ENCODE measurements at regions not wholly inside any gene's neighbourhood (a gene's known extent, or its start where the extent isn't known, plus 50 kb on each side); places are given as distances from the start of the nearest gene placed in this dataset.
"Not testable (repeated sequence)": the region's sequence is repeated elsewhere in the genome, so short reads cannot be mapped to it uniquely, and the experiment has no call there.

DNA sequence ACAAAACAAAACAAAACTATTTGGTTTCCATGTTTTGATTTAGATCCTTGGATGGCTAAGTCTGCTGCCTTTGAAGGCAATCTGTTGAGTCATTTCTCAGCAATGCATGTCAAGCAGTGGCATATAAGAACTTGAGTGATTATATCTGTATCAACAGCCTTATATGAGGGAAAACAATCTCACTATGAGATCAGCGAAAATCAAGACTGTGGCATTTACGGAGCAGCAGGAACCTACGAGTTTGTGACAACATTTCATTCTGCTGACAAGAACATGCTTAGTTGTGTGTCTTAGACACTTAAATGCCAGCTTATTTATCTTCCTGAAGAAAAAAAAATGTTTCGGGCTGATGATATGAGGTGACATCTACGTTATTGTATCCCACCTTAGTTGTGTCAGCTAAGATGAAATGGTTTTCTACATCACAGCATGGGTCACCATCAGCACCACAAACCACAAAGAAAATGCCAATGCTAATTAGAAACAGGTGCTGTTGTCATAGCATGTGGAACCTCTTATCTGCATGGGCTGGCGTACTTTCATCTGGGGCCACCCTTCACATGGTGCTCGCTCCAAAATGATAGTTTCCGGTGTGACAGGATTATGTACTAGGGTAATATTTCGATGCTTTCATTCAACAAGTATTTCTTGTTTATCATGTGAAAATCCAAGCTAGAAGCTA lies 1085.5 kb downstream of the SORCS1 start:
- DNase-seq (ENCODE audit: low read depth in 2 of 2): no peak

DNA sequence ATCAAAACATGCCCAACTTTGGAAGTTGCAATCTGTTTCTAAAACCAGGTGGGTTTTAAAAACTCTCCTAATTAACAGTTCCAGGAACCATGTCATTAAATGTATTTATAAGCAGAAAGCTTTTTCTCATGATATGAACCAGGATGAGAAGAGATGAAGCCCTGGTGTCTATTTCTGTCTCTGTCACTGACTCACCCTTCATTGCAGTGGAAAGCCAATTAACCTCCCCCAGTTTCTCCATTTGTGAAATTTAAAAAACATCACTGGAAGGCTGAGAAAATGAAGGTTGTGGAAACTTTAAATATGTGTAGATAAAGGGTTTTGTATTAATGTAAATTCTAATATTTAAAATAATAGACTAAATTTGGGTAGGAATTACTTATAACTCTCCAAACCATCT lies 1088.0 kb downstream of the SORCS1 start:
- no peak for DNase-seq (ENCODE audit: low read depth in 2 of 2)

DNA sequence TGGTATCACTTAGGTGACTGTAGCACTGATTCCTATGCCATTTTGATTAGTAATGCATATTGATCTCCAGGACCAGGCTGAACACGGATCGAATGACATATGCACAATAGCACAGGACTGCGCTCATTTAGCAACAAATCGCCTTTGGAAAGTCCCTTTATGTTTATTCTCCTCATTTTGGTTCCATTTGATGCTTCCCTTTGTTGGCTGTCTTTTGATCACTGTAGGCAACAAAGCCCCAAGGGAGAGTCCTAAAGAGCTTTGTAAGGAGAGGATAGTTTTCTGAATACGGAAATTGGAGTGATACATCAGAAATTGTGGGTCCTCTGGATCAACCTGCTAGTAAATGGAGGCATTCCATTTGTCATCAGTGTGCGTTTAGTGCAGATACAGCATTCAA lies 1111.4 kb downstream of the SORCS1 start:
- no peak for DNase-seq (ENCODE audit: low read depth in 2 of 2)

DNA sequence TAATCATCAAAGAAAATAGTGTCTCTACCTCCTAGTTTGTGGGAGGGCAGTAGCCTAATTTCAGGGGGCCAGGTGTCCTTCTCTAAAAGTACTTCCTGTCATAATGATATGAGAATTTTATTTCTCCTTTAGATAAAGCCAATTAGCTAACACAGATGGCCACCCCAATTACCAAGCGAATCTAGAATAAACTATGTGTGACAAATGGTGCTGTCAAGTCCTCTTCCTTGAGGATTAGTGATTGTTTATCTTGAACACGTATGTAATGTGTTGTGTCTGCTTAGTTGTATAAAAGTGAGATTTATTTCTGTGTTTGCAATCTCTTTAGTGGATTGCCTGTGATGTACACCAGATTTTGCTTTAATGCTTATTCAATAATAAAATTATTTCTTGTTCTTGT lies 1120.0 kb downstream of the SORCS1 start:
- no peak for DNase-seq (ENCODE audit: low read depth in 2 of 2)

DNA sequence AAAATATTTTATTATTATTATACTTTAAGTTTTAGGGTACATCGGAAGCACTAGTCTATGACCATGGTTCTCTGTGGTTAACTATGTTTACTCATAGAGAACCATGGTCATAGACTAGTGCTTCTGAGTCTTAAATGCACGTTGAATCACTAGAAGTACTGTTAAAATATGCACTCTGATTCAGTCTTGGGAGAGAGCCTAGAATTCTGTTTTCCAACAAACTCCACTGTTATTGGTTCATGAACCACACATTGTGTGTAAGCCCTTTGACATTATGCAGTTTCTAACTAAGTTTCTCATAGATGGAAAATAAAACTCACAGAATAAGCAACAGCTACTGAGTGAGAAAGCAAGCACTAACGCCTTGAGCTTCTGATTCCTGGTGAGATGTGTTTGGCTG lies 1120.6 kb downstream of the SORCS1 start:
- DNase-seq (ENCODE audit: low read depth in 2 of 2): no peak

DNA sequence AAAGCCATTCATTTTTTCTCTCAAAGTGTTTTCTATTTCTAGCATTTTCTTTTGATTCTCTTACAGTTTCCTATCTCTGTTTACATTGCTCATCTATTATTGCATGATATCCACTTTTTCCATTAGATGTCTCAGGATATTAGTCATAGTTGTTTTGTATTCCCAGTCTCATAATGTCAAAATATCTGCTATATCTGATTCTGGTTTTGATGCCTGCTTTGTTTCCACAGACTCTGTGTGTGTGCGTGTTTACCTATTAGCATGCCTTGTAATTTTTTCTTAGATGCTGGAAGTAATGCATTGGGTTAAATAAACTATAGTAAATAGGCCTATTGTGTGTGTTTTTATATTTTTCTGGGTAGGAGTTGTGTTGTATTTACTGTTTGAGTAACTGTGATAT lies 1126.3 kb downstream of the SORCS1 start:
- DNase-seq (ENCODE audit: low read depth in 2 of 2): no peak

DNA sequence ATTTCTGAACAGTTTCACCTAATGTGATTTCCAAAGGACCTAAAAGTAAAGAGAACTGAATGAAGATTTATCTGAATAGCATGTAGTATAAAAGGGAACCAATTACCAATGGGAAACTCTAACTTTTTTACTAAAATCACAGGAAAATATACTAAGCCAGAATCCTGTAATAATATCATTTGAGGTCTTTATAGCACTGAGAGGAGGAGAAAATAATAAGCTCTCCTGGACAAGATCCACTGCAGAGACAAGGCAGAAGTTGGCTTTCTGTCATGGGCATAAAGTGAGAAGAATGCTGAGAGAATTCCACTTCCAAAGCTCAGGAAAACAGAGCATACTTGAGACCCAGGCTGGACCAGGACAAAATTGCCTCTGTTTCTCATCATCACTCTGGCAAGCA lies 1131.4 kb downstream of the SORCS1 start:
- no peak for DNase-seq (ENCODE audit: low read depth in 2 of 2)

DNA sequence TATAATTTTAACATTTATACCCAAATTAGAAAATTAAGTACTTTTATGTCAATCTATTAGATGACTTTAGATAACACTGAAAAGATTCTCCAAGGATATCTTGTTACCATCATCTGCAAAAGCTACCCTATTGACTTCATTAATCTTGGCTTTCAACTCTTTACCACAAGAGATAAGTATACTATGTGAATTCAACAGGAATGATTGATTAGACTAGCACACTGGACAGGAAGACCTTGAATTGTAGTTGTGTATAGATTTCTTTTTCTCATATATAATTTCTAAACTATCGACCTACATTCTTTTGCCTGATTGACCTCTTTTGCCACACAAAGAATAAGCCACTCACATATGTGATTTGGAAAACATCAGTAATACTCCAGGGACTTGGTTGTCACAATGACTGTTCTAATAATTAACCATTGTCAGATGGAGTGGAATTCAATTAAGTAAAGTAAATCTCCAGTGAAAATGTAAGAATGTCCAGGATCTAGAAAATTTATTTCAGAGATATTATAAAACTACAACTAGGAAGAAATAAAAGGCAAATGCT lies 1132.0 kb downstream of the SORCS1 start:
- no peak for DNase-seq (ENCODE audit: low read depth in 2 of 2)

DNA sequence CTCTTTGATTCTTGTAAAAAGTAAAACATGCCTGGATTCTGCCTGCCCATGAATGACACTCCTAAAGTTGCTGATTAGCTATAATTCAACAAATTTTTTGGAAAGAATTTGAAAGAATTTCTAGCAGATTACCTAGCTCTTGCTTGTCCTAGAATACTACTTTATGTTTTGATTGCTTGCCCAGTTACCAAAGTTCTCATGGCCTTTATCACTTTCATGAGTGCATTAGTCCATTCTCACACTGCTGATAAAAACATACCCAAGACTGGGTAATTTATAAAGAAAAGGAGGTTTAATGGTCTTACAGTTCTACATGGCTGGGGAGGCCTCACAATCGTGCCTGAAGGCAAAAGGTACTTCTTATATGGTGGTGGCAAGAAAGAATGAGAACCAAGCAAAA lies 1137.3 kb downstream of the SORCS1 start:
- DNase-seq (ENCODE audit: low read depth in 2 of 2): no peak

DNA sequence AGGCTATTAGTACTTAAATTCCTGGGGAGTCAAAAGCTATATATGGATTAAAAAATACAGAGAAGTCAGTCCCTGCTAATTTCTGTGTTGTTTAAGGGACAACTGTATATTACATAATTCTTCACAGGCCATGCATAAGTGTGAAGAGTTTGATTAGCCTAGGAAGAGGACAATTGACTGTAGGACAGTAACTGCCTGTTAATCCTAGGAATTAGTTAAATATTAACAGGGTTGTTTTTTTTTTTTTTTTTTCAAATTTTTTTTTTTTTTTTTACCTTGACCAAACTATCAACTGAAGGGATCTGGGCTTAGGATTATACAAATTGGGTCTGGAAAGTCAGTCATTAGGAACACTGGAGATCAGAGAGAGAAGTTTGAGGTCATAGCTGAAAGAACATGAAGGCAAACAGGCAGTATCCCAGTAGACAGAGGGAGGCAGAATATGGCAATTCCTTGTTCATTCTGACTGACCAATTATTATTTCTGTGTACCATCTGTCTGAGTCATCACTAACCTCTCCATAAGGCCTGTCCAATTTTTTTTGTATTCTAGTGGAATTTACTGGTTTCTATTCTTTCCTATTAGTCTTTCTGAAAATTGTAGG lies 1139.2 kb downstream of the SORCS1 start:
- DNase-seq (ENCODE audit: low read depth in 2 of 2): no peak

DNA sequence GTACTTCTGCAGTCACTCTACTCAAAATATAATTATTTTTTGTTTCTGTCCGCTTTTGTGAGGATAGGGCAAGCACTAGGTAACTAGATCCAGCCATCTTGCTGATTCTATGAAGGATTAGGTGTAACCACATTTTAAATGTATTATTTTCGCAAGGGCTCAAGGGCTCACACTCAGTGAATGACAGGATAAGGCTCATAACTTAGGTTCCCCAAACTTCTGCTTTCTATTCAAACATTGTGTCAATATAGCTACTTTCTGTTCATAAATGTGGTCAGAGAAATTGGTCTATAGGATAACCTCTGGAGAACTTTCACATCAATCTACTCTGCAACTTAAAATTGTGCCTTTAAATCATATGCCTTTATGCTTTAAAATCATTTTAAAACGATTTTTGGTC lies 1141.2 kb downstream of the SORCS1 start:
- DNase-seq (ENCODE audit: low read depth in 2 of 2): no peak

DNA sequence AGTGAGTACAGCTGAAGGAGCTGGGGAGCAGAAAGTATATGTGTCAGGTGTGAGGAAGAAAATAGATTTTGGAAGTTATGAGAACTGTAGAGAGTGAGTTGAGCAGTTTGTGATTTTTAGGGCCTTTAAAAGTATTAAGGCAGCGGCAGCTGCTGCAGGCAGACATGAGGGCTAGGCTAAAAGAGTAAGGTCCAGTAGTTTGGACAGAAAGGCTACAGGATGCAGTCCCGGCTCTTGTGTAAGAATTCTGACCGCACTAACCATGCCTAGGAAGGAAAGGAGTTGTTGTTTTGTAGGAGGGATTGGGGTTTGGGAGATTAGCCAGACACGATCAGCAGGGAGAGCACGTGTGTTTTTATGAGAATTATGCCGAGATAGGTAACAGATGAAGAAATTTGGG lies 1144.9 kb downstream of the SORCS1 start:
- DNase-seq (ENCODE audit: low read depth in 2 of 2): not testable (repeated sequence)

DNA sequence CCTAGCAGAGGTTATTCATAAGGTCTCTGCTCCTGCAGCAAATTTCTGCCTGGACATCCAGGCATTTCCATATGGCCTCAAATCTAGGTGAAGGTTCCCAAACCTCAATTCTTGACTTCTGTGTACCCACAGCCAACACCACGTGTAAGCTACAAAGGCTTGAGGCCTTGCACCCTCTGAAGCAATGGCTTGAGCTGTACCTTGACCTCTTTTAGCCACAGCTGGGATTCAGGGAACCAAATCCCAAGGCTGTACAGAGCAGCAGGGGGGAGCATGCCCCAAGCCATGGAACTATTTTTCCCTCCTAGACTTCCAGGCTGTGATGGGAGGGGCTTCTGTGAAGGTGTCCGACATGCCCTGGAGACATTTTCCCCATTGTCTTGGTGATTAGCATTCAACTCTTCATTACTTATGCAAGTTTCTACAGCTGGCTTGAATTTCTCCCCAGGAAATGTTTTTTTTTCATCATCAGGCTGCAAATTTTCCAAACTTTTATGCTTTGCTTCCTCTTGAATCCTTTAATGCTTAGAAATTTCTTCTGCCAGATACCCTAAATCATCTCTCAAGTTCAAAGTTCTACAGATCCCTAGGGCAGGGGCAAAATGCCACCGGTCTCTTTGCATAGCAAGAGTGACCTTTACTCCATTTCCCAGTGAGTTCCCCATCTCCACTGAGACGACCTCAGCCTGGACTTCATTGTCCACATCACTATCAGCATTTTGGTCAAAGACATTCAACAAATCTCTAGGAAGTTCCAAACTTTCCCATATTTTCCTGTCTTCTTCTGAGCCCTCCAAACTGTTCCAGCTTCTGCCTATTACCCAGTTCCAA lies 1148.9 kb downstream of the SORCS1 start:
- DNase-seq (ENCODE audit: low read depth in 2 of 2): not testable (repeated sequence)

DNA sequence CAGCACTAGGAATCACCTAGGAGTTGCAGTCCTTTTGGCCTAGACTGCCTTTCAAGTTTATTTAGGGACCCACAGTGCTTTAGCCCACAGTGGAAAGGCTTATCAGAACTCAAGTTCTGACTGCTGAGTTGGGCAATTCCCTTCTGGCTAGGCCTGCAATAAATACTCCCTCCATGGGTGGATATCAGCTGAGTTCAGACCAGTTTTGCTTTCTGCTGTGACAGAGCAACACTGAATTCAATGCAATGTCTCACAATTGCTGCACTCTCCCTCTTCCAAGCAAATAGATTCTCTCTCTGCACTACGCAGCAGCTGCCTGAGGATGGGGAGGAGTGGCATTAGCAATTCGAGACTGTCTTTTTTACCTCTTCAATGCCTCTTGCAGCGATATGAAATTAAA lies 1153.3 kb downstream of the SORCS1 start:
- DNase-seq (ENCODE audit: low read depth in 2 of 2): no peak

DNA sequence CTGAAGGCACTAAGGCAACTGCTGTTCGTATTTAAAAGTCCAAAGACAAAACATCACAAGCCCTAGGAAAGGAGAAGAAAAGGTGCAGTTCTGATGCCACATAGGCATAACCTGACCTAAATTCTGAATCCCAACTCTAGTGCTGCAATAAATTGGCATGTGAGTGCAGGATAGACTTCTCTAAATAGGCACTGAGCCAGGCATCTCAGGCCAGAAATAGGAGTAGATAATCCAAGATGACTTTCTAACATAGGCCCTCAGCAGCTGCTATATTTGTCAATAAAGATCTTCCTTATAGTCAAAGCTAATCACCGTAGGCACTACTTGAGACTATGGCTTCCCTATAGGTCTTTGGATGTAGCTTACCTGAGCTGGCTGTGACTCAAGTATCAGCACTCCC lies 1163.8 kb downstream of the SORCS1 start:
- no peak for DNase-seq (ENCODE audit: low read depth in 2 of 2)

DNA sequence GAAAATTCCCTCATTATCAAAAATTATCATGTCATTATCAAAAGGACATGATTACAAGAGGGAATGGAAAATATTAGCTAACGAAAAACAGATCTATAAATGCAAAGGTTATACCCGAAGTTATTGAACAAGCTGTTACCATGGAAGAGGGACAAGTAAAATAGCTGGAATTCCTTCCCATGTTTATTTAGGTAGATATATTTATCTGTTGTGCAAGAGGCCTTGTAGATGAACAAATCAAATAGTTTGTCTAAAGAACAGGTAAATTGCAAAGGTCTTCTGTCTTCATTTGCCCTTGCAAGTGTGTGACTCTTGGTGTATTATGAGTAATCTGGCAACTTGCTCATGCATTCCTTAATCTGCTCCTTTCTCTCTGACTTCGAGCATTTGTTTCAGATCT lies 1170.9 kb downstream of the SORCS1 start:
- DNase-seq (ENCODE audit: low read depth in 2 of 2): no peak

DNA sequence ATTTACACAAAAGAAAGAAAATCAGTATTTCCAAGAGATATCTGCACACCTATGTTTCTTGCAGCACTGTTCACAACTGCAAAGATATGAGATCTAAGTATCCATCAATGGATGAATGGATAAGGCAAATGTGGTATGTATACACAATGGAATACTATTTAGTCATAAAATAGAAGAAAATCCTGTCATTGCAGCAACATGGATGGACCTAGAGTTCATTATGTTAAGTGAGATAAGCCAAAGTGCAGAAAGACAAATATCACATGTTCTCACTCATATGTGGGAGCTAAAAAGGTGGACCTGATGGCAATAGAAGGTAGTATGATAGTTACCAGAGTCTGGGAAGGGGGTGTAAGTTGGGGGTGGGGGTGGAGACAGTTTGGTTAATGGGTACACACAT lies 1171.6 kb downstream of the SORCS1 start:
- no peak for DNase-seq (ENCODE audit: low read depth in 2 of 2)

DNA sequence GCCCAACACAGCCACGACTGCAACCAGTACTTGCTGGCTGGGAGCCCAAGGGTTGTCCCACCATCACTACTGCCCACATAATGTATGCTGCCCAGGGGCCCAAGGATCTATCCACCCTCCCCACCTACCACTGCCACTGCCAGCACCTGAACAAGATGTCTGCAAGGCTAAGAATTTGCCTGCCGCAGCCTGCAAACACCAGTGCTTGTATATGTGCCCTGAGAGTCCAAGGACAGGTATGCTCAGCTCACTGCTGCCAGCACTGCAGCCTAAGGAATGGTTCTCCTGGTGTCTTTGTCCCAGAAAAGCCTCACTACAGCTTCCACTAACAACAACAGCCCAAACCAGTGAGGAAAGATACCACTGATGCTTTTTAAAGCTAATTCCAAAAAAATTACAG lies 1174.0 kb downstream of the SORCS1 start:
- no peak for DNase-seq (ENCODE audit: low read depth in 2 of 2)

DNA sequence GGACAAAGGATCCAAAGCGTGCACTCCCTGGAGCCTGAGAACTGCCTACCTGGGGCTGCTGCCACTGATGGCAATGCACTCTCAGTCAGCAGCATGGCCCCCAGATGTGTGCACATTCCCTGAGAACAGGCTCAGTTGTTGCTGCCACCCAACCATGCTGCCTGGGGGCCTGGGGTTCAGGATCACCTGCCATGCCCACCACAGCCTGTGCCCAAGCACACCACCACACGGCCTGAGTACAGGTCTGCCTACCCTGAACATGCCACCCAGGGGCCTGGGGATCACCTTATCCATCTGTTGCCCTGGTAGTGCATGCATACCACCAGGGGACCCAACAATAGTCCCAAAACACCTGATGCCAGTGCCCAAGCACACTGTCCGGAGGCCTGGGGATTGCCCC lies 1174.5 kb downstream of the SORCS1 start:
- DNase-seq (ENCODE audit: low read depth in 2 of 2): no peak

DNA sequence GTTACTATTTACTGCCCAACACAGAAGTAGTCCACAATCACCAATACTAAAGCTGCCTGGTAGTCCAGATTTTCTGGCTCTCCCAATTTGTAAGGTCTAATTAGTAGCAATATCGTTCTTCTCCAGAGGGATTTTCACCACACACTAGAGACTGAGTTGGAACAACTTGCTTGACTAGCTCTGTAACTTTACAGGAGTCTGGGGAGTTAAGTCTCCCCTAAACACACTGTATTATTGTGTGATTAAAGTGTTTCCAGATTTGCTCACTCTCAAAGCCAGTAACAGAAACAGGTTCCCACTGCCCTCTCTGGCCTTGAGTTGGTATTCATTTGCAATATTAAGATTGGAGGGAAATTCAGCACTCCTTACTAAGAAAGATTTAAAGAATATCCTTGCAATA lies 1175.7 kb downstream of the SORCS1 start:
- no peak for DNase-seq (ENCODE audit: low read depth in 2 of 2)

DNA sequence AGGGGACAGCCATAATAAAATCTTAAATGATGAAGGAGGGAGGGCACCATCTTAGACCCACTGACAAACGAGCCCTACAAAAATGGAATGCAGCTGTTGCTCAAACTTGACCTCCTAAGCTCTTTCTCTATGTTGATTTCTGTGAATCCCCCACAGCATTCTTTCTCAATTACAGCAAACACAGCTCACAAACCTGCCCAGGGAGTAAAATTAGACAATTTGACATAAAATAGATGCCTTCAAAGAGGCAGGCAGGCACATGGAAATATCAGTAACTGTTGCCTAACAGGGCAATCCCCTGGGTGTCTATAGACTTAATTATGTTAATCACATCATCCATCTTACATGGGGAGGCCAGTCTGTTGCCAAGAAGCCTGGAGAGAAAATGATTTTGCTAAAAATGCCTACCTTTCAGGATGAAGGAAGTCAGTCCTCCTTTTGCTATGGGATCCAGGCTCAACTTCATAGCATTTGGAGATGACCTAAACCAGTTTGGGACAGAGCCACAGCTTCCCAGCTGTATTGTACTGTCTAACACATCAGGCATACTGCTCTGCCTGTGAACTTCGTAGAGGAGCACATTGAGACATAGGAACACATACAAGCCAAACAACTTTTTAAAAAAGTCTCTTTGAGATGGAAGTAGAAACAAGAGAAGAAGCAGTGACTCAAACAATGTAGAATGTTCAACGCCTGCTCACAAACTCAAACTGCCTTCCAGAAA lies 1177.4 kb downstream of the SORCS1 start:
- no peak for DNase-seq (ENCODE audit: low read depth in 2 of 2)

DNA sequence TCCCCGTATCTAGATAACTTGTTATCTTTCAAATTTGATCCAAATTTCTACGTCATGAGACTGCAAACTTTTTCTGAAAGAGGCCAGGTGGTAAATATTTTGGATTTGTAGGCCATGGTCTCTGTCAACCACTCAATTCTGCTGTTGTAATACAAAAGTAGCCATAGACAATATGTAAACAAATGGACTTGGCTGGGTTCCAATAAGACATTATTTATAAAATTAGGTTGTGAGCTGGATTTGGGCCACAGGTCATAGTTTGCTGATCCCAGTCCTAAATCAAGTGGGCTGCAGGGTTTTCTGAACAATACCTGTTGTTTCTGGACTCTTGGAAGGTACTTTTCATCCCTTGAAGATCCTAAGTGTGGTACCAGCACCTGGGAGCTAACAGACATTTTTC lies 1178.0 kb downstream of the SORCS1 start:
- no peak for DNase-seq (ENCODE audit: low read depth in 2 of 2)

Measured in stimulated activated CD4-positive, alpha-beta T cell treated with anti-CD3 and anti-CD28 coated beads, Interleukin-4, amount 100 ng/mL, for 48 hours (primary cell).